ENCODE measurements at regions not wholly inside any gene's neighbourhood (a gene's known extent, or its start where the extent isn't known, plus 50 kb on each side); places are given as distances from the start of the nearest gene placed in this dataset.

- no peak for DNase-seq
Measured at GRCh38 chr16:86299882-86300610, 210.3 kb upstream of the FOXF1 start.

- no peak for DNase-seq
Measured at GRCh38 chr16:86300746-86301481, 209.4 kb upstream of the FOXF1 start.

GRCh38 chr16:86302421-86303109 lies 207.8 kb upstream of the FOXF1 start:
- no peak for DNase-seq

- no peak for DNase-seq
Measured at GRCh38 chr16:86303787-86304678, 206.3 kb upstream of the FOXF1 start.

- no peak for DNase-seq
Measured at GRCh38 chr16:86304868-86305267, 205.5 kb upstream of the FOXF1 start.

- DNase-seq = no peak
Measured at GRCh38 chr16:86305440-86305839, 204.9 kb upstream of the FOXF1 start.

- no peak for DNase-seq
Measured at GRCh38 chr16:86306011-86306644, 204.2 kb upstream of the FOXF1 start.

GRCh38 chr16:86306811-86307513 lies 203.4 kb upstream of the FOXF1 start:
- DNase-seq = no peak

- no peak for DNase-seq
Measured at GRCh38 chr16:86307514-86307903, 202.8 kb upstream of the FOXF1 start.

- no peak for DNase-seq
Measured at GRCh38 chr16:86308514-86308913, 201.8 kb upstream of the FOXF1 start.

GRCh38 chr16:86313631-86314030 lies 196.7 kb upstream of the FOXF1 start:
- DNase-seq = no peak

GRCh38 chr16:86314402-86315025 lies 195.8 kb upstream of the FOXF1 start:
- no peak for DNase-seq

GRCh38 chr16:86316967-86317812 lies 193.1 kb upstream of the FOXF1 start:
- no peak for DNase-seq

- no peak for DNase-seq
Measured at GRCh38 chr16:86317813-86318650, 192.3 kb upstream of the FOXF1 start.

- no peak for DNase-seq
Measured at GRCh38 chr16:86319585-86320236, 190.6 kb upstream of the FOXF1 start.

- no peak for DNase-seq
Measured at GRCh38 chr16:86320237-86320595, 190.1 kb upstream of the FOXF1 start.

GRCh38 chr16:86321491-86321890 lies 188.8 kb upstream of the FOXF1 start:
- no peak for DNase-seq

- no peak for DNase-seq
Measured at GRCh38 chr16:86322283-86322682, 188.0 kb upstream of the FOXF1 start.

Data from right kidney (tissue), 1 donor.